HG03039 (cell line): ENCODE measurements at regions not wholly inside any gene's neighbourhood (a gene's known extent, or its start where the extent isn't known, plus 50 kb on each side); places are given as distances from the start of the nearest gene placed in this dataset.
"Not testable (repeated sequence)": the region's sequence is repeated elsewhere in the genome, so short reads cannot be mapped to it uniquely, and the experiment has no call there.

ENCODE experiments used
- ATAC-seq: cut with Tn5 transposase; IDR thresholded peaks from one replicate; pipeline ENCODE4 v1.9.1; 2021; ENCODE audit warnings: mild to moderate bottlenecking, moderate library complexity; ENCODE audit not compliant: unreplicated experiment

DNA sequence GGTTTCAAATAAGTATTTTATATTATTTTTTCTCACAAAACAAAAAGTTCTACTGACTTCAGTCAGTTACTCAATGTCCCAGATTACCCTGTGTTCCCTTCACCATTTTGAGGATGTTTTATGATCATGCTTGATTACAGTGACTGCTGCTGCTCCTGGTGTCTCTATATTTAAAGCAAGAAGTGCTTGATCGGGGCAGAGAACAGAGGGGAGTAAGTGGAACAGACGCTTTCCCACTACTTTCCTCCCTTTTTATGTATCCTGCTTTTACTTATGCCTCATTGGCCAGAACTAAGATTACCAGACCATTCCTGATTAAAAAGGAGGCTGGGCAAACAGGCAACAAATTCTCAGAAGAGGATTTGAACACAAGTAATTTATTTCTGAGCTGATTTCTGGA is 612.1 kb downstream of the VGLL3 start:
- ATAC-seq: no peak

DNA sequence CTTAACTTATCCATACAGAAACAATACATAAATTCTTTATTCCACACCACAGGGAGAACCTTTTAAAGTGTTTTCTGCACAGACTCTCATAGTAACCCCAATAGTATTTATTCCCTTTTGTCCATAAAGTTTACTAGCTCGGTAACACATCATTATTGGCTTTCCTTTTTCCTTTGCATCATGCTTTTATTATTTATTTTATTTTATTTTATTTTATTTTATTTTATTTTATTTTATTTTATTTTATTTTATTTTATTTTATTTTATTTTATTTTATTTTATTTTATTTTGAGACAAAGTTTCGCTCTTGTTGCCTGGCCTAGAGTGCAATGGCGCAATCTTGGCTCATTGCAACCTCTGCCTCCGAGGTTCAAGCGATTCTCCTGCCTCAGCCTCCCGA is 655.4 kb downstream of the VGLL3 start:
- ATAC-seq: not testable (repeated sequence)

DNA sequence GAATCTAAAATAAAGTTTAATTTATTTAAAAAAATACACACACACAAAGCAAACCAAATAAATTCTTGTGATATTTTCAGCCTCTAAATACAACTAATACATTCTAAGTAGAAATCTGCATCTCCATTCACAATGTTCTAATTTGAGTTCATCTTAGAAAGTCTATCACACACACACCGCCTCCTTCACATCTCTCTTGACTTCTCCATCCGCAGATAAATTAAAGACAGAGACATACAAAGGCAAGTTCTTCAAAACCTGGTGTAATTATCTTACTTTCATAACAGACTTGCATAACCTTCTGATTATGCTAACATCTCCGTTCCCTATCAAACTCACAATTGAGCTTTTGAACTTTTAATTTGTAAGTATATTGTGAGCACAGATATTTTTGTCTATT is 657.3 kb downstream of the VGLL3 start:
- ATAC-seq: no peak

DNA sequence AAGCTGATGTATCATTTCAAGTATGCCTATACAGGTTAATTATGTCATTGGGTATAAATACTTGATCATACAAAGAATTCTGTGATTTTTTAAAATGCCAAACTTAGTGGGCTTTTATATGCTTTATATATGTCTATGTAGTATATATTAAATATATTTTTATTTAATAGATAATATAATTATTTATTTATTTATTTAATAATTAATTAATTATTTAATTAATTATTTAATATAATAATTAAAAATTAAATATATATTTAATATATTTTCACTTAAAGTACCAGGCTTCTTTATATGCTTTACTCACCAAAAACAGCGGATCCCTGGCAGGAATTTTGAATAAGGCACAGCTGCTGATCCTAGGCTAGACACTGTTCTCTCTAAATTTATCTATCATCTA is 687.0 kb downstream of the VGLL3 start:
- no peak for ATAC-seq

DNA sequence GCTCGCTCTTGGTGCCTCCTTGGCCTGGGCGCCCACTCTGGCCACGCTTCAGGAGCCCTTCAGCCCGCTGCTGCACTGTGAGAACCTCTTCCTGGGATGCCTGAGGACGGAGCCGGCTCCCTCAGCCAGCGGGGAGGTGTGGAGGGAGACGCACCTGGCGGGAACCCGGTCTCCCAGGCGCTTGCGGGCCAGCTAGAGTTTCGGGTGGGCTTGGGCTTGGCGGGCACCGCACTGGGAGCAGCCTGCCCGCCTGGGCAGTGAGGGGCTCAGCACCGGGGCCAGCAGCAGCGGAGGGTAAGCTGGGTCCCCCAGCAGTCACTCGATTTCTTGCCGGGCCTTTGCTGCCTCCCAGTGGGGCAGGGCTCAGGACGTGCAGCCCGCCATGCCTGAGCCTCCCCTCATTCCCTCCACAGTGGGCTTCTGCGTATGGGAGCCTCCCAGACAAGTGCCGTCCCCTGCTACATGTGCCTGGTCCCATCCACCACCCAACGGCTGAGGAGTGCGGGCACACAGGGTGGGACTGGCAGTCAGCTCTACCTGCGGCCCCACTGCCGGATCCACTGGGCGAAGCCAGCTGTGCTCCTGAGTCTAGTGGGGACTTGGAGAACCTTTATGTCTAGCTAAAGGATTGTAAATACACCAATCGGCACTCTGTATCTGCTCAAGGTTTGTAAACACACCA is 708.7 kb downstream of the VGLL3 start:
- no peak for ATAC-seq

DNA sequence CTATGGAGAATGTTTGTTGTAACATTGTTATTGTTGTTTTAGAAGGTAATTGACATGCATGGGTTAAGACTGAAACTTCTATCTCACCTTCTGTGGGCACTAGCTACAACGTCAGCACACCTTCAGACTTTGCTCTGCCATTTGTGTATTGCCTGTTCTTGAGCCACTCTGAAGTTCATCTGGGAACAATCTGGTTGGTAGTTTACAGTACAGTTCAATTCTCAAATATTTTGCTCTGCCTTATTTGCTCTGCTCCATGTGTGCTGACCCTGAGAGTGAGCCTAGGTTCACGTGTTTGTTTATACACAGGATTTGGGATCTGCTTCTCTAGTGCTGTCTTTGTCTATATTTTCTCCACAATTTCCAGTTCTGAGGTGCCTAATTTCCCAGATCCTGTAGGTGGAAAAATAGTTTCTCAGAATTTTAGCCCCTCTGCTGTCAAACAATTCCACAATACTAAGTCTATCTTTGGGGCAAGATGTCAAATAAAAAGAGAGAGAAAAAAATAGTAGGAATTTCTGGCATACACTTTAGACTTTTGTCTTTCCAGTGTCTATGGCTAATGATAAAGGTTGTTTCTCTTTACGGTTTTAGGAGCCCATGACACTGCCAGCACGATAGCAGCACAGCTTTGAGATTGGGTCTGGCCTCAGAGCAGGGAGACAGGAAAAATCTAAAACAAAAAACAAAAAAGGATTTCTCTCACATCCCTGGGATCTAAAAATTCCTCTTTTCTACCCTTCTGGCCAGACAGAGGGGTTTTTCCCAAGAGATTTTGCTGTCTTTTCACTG is 721.4 kb downstream of the VGLL3 start:
- ATAC-seq: no peak

DNA sequence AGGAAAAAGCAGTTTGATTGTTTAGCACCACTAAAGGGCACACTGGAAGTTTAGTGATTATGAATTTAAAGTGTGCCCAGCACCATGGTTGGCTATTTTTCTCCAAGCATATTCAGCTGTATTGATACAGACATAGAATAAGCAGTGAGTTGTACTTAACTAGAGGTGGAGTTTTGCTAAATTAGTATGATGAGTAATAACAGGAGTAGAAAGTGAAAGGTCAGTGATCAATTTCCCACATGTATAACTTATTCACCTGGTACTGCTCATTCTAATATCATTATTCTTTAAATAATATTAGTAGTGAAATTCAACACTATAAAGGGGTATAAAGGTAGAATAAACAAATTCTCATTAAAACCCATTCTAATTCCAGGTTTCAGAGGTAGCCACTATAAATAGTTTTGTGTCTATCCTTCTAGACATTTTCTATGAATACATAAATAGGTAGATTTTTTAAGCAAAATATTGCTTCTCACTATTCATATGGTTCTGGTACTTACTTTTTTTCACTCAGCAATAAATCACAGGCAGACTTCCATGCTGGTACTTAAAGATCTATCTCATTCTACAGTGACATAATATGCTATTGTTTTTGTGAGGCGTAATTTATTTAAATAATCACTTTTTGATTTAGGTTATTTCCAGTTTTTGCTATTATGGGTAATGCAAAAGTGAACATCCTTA is 732.9 kb downstream of the VGLL3 start:
- peak; percentile 46 for ATAC-seq

DNA sequence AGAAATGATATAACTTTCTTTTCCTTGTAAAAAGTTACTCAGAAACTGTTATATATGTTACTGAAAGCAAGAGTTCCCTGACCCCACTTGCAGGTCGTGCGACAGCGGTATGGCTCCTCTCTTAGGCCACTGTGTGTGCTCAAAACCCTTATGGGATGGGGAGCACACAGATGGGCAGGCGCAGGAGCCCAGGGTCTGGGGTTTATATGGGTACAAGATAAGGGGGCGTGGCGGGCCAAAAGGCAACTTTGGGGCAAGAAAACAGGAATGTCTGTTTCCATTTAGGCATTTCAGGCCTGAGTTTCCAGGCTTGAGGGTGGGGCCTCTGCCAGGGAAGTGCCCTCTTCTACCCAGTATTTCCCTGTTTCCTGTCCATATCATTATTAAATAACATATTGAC is 736.5 kb downstream of the VGLL3 start:
- ATAC-seq: no peak

DNA sequence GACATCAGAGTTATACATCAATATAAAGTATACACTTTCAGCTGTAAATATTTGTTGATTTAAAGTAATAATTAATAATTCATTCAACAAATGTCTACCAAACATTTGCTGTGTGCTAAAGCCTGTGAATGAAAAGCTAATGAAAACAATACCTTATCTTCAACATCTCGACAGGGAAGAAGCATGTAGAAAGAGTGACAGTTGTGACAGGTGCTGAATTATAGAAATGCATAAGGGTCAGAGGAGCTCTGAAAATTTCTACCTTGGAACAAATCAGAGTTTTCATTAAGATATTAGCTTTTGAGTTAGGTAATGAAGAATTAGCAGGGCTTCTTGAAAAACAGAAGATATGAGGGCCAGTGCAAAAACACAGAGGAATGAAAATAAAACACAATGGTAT is 739.2 kb downstream of the VGLL3 start:
- no peak for ATAC-seq

DNA sequence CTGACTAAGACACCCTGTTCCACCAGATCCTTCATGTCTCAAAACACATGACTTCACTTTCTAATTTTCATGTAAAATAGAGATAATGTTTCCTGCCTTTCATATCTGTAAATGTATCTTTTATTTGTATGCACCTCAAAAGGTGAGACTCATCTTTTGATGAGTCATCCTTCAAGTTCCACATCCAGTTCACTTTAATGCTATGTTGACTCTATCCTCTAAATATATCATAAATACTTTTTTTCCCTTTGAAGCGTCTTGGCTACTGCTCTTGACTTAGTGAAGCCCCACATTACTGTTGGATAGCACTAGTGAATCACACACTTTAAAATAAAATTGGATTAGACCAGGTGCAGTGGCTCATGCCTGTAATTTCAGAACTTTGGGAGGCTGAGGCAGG is 741.1 kb downstream of the VGLL3 start:
- no peak for ATAC-seq

DNA sequence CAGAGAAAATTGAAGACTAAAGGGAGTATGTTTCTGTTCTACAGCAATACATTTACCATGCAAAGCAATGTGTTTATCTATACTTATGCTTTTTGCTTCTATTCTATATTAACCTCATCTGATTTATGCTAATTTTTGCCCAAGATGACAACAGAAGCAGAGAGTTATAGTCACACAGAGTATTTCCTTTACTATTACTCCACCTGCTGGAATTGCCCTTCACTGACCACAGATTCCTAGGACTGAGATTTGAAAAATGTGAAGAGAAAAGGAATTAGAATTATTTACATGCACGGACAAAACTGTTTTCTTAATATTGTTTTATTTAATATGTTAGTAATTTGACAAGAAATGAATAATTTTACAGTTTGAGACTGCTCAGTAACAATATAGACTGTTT is 745.6 kb downstream of the VGLL3 start:
- no peak for ATAC-seq

DNA sequence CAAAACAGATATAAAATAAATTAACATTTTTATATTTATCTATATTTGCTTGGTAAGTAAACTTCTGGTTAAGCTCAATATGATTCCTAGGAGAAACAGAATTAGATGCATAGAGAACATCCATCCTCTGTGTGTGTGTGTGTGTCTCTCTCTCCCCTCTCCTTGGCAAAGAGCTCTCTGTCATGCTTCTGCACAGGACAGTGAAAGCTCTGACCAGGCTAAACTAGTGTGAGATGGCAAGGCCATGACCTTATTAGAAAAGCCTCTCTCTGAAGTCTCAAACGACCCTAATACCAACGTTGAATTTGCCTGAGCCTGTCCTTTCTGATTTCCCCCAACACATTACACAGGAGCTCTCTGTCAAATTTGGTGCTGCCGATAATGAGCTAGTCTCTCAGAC is 746.0 kb downstream of the VGLL3 start:
- no peak for ATAC-seq

DNA sequence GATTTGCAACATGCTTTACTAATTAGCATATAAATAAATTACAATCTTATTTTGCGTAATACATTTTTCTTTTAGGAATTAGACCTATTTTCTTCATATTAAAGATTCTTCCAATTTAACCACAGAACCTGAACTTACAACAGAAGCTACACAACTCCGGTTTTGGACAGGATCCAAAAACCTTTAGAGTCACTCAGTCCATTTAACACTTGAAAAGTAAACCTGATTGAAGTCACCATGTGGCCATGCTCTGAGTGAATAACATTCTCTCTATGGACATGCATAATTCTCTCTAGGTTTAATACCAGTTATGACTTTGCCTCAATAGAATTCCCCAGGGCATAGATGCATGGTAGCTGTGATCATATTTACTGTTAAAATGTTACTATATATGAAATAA is 751.0 kb downstream of the VGLL3 start:
- ATAC-seq: no peak

DNA sequence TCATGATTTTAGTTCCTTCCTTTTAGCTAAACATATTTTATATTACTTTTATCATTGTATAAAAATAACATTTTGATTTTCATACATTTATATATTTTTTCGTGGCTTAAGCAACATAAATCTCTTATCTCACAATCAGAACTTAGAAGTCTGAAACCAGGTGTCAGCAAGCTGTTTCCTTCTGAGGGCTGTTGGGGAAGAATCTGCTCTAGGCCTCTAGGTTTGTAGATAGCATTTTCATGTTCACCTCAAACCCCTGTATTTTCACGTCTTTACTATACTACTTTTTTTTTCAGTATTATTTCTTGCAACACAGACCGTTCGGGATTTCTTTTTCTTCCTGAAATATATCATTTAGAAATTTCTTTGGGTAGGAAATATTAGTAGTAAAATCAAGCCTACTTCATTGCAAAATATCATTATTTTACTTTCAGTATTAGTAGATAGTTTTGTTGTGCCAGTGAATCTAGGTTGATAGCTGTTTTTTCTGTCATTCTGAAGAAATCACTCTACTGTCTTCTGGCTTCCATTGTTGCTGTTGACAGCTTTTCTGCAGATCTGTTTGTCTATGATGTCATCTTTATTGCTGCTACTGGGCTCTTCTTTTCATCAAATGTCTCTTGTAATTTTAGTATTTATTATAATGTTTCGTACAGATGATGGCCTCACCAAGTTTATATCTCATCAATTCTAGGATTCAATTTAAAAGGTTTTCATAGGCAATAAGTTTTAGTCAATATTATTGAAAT is 756.3 kb downstream of the VGLL3 start:
- no peak for ATAC-seq

DNA sequence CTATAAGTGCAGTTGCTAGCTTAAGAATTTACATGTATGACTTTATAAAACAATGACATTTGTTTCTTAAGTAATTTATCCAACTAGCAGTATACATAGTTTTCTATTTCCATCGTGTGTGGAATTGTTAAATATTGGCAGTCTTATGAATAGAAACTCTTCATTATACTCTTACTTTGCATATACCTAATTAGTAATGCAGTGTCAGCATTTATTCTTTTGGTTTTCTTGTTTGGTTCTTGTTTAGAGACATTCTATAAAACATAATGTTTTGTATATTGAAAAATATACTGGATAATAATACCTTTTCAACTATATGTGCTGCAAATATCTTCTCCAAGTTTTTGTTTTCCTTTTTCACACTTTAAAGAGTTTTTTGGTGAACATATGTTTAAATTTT is 760.2 kb downstream of the VGLL3 start:
- ATAC-seq: no peak

DNA sequence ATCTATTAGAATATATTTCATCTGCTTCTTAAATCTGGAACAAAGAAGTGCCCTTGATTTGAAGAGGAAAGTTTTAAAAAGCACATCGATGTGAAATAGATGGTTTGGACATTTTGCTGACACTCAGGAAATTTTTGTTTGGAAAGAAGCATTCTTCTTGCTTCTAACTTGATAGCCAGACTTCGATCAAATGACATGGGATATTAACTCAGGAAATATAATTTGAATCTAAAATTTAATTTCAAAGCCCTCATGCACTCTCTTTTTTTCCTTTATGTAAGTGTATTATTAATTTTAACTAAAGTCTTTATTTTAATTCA is 761.2 kb downstream of the VGLL3 start:
- no peak for ATAC-seq

DNA sequence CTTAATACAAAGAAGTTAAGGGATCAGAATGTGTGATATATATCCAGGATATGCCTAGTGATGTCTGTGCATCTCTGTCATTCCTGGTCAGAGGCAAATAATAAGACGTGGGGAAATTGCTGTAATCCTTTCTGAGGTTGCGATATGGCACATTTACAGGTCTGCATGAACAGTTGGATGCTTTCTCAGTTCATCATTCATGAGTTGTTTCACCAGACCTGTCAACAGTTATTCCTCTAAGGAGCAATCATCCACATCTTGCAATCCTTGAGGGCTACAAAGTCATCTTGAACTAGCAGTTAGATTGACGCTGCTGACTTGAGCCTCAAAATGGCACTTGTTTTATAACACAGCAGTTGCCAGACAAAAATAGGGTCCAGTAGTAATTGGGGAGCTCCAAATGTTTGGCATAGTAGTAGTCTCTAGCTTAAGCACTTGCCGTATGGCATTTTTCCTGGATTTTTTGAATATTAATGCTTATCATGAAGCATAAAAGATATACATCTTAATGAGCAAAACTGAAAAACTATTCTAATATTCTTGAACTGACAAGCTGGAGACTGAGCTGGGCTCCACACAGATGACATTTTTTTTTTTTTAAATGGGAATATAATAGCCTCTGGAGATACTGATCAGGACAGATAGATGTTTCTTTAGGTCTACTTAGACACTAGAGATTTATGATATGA is 761.7 kb downstream of the VGLL3 start:
- ATAC-seq: no peak

DNA sequence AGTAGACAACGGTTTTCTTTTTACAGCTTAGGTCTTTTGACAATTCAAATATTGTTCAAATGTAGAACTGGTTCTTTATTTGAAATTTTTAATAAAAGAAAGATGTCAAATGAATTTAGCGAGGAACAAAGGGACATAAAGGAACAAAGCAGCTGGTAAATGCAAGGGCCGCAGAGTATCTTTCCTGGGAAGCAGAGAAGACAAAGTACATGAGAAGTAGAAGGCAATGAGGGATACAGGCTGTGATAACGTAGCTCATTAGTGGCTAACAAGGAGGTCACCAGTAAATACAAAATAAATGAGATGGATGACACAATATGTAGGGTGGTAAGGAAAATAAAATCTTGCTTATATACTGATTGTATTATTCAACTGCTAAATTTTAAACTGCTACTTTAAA is 762.8 kb downstream of the VGLL3 start:
- no peak for ATAC-seq

DNA sequence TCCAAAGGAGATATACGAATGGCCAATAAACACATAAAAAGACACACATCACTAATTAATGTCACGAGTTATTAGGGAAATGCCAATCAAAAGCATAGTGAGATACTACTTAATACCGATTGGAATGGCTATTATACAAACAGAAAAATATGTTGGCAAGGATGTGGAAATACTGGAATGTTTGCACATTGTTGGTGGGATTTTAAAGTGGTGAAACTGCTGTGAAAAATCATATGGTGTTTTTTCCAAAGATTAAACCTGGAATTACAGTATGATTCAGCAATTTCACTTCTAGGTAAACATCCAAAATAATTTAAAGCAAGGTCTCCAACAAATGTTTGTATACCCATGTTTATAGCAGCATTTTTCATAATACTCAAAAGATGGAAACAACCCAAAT is 765.5 kb downstream of the VGLL3 start:
- ATAC-seq: no peak

DNA sequence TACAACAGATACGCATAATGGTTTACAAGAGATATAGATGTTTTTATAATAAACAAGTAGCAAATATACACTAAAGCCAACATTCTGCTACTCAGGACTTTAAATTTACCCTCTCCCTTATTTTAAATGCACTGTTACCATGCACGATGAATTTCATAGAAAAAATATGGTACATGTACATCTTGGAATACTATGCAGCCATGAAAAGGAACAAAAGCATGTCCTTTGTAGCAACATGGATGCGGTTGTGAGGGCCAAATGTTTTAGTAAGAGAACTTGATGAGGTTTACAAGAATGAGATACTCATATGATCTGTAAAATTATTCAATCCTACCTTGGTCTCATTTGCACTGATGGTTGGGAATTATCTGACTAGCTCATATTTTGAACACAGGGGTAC is 769.3 kb downstream of the VGLL3 start:
- ATAC-seq: no peak

DNA sequence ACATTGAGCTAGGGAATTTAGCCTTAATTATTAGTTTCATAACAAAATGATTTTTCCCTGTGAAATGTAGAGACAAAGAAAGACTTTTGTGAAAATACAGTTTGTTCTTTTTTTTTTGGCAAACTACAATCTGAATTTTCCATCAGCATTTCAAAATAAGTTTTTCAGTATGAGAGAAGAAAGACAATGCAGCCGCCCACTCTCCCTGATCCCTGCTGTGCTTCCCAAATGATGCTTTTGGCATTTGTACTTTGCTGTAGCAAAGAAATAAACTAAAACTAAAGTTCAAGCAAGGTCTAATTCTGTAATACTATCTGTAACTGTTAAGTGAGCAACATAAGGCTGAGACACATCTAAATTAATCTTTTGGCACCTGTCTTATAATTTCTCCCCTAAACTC is 782.2 kb downstream of the VGLL3 start:
- no peak for ATAC-seq
